CD4-positive, alpha-beta T cell treated with Interleukin-4 for 4 hours (primary cell): ENCODE measurements at regions not wholly inside any gene's neighbourhood (a gene's known extent, or its start where the extent isn't known, plus 50 kb on each side); places are given as distances from the start of the nearest gene placed in this dataset.
"Not testable (repeated sequence)": the region's sequence is repeated elsewhere in the genome, so short reads cannot be mapped to it uniquely, and the experiment has no call there.

Experiments
- DNase-seq: peaks from one replicate; pipeline ENCODE4 v3.0.0-alpha.2; 2020

DNA sequence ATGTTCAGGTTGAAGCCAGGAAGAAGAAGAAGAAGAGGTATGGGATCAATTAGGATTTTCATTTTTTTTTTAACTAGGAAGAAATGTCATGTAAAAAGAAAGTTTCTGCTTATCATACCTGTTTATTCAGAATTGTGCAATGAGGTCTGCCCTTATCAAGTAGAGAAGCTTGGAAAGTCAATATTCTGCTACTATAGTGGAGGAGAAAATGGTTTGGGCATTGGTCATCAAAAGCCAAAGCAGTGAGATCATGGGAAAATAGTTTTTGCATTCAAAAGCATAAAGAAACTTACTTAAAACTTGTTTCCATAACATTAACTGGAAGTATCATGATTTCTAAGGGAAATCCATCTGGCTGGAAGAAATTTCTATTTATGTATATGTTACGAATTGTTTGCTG lies 1239.2 kb downstream of the NSUN3 start:
- no peak for DNase-seq

DNA sequence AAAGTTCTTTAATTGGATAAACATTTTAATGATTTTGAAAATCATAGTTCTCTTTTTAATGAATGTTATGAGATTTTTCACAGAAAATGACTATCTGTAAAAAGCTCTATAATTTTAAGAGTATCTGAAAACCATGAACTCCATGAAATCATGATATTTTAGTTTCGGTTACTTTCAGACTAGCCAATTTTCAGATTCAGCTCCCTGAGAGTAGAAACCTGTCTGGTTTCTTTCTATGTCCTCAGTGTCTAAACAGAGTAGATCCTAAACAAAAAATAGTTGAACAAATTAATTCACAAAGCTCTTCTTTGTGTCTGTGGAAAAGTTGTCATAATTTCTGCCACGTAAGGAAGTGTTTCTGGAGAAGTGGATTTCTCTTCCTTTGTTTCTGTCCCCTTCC lies 1247.7 kb downstream of the NSUN3 start:
- no peak for DNase-seq

DNA sequence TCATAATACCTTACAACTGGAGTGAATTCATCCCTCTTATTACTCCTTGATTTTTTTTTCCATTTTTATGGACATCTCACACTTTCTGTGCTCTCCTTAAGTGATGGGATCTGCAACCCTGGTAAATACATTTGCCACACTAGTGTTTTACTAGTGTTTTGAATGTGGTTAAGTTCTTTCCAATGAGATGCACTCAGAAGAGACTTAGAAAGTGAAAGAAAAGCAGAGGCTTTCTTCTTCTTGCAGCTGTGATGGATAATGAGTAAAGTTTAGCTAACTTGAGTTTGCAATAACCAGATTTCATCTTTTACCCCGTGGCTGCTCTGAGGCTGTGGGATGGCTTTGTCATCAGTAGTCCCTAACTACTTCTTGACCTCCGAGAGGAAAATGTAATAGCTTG lies 1248.4 kb downstream of the NSUN3 start:
- no peak for DNase-seq

DNA sequence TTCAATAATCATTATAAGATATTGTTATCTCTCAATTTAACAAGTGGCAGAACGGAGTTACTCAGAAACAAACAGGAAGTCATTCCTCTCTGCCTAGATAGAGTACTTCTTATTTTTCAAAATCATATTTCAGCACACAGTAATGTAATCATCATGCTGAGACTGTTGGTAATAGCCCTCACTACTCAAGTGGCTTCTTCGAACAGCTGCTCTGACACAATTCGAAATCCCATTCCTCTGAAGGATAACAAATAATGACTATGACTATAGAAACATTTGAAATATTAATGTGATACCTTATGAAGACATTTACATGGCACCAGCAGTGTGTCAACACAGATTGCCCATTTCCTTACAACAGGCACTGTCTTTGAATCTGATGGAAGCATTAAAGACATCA lies 1249.8 kb downstream of the NSUN3 start:
- DNase-seq = no peak

DNA sequence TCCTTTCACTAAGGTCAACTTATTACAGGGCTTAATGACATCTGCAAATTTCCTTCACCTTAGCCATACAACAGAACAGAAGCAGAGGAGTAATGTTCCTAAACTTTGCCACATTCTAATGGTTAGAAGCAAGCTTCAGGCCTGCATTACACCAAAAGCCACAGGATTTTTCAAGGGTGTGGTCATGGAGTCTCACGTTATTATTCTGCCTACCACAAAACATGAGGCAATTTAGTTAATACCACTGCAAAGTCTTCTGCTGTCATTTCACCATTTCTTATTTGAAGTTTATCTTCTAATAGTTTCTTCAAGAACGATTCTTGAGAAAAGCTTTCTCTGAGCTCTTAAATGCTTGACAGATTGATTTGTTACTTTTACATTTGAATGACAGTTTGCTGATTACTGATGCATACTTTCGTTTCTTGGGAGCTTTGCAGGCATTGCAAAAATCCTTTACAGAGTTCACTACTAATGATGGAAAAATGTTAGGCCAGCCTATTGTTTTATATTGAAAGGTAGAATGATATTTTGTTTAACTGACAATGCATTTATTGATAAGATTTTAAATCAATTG lies 1257.1 kb downstream of the NSUN3 start:
- no peak for DNase-seq

DNA sequence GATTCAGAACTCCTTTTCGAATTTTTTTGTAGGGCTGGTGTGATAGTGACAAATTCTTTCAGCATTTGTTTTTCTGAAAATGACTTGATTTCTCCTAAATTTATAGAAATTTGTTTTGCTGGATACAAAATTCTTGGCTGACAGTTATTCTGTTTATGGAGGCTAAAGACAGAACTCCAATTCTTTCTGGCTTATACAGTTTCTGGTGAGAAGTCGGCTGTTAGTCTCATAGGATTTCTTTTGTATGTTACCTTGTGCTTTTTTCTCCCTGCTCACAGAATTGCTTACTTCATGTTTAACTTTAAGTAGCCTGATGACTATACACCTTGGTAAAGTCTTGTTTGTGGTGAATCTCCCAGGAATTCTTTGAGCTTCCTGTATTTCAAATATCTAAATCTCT lies 1264.6 kb downstream of the NSUN3 start:
- DNase-seq = no peak

DNA sequence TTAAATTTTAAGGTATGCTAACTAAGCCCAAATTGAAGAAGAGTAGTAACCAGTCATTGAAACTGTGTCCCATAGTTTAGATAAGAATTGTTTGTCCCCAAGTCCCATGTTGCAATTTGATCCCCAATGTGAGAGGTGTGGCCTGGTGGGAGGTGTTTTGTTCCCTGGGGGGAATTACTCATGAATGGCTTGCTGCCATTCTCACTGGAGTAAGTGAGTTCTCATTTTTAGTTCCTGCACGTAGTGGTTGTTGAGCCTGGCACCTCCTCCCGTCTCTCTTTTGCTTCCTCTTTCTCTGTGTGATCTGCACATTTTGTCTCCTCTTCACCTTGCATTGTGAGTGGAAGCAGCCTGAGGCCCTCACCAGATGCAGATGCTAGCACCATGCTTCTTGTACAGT lies 1271.0 kb downstream of the NSUN3 start:
- no peak for DNase-seq

DNA sequence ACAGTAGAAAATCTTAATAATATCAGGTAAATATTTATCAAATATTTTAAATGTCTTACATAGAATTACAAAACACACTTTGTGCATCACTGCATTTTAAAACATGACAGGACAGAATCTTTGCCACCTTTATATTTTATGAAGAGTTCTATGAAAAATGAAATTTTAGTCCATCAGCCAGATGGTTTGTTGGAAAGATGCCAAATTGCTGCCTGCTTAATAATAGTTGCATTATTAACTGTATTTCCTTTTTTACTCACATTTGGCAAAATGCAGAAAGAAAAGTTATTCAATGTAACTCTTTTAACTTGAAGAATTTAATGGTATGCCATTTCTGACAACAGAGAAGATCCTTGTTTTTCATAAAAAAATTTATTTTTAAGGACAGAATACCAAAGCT lies 1271.6 kb downstream of the NSUN3 start:
- DNase-seq = no peak

DNA sequence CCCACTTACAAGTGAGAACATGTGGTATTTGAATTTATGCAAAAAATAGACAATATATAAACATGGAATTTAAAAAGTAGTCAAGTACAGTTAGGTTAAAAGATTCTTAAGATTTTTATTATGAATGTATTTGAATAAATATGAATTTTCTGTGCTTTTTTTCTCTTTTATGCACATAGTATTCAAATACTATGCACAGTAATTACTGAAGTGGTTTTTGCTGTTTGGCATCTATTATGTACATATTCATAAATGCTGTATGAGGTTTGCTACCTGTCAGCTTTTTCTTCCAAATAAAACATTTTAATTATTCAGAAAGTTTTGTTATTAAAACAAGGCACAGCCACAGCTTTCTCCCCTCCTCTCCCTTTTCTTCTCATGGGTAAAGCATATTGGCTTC lies 1272.7 kb downstream of the NSUN3 start:
- DNase-seq = no peak

DNA sequence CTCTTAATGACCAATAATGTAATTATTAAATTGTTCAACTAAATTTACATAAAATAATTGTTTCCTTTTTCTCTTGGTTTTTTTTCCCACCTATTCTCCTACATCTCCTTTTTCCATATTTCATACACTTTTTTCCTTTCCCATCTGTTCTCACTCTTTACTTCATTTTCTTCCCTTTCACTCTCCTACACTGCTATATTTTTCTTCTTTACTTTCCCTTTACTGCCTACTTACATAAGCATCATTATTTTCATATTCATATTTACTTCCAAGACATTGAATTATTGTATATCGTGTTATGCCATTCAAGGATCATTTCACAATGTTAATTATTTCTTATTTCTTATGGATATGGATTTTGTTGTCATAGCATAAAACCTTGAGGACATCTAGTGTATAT lies 1275.6 kb downstream of the NSUN3 start:
- DNase-seq = no peak

DNA sequence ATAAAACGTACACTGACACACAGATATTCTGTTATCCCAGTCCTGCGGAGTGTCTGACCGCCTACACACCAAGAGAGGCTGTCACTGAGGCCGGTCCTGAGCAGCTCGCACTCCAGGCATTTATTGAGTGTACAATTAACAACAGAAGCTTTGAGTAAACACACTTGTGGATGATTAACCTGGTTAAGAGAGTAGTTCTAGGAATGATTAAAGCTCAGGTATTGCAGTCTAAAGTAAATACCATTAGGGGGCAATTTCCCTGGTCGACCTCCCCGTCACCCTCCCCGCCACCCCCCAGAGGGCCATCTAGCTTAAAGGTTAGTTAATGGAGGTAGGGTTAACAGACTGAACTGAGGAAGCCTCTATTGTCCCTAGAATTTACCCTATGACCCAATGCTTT lies 1278.5 kb downstream of the NSUN3 start:
- DNase-seq = no peak

DNA sequence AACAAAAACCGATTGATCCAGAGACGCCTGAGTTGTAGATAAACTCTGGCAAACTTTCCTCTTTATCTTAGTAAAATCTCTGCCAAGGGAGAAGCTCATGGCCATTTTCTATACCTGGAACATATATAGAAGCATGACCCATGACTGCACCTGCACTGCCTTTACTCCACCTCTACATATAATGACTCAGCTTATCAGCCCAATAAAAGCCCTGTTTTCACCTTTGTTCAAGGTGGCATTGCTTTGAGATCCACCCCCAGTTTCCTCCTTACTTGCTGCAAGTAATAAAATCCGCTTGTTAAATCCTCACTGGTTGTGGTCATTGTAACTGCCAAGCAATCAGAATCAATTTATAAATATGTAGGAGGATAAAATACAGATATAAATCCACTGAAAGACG lies 1280.4 kb downstream of the NSUN3 start:
- no peak for DNase-seq

DNA sequence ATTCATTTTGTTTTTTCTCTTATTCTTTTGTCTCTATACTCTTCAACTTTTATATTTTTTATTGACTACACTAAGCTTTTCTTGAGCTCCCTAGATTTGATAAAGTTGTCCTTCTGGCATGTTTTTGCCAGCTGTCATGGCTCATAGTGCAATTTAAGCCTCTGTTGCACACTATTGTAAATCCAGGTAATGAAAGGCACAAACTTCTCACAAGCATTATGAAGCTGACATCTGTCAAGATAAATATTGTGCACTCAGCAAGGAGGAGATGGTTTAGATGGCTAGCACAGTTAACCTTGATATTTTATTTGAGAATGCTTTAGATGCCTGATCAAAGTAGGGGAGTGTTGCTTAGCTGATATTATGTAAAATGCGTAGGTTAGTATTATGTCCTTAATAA lies 1280.9 kb downstream of the NSUN3 start:
- no peak for DNase-seq

DNA sequence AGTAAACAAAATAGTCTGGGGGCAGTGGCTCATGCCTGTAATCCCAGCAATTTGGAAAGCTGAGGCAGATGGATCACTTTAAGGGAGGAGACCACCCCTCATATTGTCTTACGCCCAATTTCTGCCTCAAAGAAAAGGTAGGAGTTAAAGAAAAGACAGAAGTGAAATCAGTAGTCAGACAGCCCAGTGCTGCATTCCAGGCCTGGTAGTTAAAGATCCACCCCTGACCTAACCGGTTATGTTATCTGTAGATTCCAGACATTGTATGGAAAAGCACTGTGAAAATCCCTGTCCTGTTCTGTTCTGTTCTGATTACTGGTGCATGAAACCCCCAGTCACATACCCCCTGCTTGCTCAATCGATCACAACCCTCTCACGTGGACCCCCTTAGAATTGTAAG lies 1285.1 kb downstream of the NSUN3 start:
- not testable (repeated sequence) for DNase-seq

DNA sequence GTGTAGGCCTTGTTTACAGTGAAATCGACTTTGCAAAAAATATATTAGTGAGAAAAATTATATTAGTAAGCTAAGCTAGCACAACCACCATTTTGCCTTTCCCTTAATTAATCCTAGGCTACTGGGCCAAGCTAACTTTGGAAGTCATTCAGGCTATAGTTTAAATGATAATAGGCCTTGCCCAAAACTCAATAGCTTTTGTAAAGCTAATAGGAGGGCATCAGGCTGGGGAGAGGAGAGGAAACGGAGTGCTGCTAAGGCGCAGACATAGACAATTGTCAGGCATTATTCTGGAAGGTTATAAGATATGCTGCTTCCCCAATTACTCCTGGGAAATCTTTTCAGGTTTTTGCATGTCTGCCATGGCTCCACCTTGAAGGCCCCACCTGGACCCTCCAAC lies 1286.0 kb downstream of the NSUN3 start:
- no peak for DNase-seq

DNA sequence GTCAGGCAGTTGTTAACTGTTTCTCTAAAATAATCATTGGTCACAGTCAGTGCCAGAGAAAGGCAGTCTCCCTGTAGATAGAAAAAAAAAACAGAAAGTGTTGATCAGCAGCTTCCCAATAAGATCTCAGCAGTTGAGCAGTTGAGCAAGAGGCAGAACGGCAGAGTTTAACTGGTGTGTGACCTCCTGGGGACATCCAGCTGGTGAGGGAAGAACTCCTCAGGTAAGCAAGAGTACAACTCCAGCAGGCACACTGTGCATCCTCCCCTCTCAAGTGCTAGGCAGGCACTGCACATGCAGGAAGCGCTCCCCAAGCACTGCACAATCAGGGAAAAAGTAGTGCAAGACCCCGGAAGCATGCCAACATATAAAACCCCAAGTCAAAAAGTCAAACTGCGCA lies 1287.2 kb downstream of the NSUN3 start:
- no peak for DNase-seq

DNA sequence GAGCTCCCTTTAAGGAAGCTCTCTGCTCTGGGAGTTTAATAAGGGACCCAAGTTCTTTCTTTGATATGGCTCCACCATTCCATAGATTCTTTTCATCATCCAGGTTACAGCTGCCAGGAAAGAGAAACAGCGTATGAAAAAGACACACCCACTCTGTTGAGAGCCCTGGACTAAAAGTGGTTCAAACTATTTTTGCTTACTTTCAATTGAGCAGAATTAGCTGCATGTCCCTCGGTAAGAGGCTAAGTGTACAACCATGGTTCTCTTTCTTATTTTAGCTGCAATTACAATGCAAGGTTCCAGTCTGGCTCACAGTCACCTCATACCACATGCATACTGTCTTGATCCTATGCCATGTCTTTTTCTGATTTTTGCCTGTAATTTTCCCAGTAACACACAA lies 1288.3 kb downstream of the NSUN3 start:
- no peak for DNase-seq

DNA sequence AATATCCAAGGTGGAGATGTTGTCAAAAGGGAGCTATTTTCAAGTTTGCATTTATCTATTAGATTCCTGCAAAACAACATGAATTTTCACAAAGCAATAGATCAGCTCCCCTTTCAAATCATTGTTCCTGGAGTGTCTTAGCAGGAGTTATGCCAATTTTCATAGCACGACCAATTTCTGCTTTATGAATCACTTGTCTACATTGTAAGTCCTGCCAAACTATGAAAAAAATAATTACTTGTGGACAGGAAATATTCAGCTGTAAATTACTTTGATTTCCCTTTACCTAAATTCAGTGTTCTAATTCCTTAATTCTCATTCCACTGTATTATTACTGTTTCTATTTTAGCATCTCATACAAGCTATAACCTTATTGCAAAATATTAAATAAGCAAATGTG lies 1289.6 kb downstream of the NSUN3 start:
- no peak for DNase-seq

DNA sequence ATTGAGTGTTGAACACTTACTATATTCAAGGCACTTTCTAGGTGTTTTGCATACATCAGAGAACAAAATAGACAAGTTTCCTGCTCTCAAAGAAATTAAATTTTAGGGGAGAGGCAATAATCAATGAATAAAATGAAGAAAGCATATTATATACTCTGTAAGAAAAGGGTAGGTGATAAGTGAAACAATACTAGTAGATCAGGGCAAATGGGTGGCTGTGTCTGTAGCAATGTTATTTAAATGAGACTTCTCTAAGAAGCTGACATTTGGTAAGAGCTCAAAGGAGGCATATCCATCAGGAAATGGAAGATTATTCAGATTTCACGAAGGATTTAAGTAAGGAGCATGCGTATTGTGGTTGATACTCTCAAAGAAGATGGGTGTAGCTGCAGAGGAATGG lies 1291.6 kb downstream of the NSUN3 start:
- DNase-seq = no peak

DNA sequence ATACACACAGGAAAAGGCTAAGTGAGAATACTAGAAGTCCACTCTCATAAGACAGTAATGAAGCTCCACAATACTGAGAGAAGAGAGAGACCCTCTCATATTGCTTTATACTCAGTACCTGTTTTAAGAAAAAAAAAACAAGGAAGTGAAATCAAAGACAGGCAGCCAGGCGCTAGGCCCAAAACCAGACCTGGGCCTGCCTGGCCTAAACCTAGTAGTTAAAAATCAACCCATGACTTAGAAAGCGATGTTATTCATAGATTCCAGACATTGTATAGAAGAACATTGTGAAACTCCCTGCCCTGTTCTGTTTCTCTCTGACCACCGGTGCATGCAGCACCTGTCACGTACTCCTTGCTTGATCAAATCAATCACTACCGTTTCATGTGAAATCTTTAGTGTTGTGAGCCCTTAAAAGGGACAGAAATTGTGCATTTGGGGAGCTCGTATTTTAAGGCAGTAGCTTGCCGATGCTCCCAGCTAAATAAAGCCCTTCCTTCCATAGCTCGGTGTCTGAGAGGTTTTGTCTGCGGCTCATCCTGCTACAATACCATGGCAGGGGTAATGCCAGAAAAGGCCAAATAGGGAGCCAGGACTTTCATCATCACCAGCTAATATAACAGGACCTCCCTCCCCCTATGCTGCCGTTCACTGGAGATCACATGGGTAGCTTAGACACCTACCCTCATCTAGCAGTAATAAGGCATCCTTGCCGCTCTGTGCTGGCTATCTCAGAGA lies 1294.1 kb downstream of the NSUN3 start:
- DNase-seq = no peak

DNA sequence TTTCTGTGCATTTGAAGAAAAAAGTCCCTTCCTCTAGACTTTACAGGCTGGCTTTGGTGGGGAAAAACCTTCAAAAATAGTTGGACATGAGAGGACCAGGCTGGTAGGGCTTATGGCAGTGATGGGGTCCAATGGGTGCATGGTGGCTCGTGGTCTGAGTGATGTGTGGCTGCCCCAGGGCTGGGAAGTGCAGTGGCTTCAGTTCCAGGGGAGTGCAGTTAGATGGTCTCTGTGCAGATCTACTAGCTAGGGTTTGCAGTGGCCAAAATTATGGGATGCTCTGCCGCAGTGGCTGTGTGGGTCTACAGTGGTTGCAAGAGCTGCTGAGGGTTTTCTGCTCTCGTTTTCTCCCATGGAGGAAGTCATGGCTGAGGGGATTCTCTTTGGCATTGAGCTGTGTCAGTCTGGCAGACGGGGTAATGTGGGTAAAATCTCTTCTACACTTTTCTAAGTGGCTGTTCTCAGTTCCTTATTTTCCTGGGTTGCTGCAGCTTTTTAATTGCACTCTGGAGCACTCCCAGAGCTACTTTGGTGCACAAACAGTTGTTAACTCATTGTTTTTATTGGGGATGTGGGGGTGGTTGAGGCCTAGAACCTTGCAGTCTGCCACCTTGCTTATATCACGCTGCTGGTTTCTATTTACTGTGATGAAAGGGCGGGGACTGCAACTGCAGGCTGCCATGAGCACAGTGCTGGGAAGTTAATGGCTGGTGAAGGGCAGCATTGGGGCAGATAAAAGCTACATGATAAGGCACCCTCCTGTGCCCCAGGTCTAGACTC lies 1324.6 kb downstream of the NSUN3 start:
- DNase-seq = no peak

DNA sequence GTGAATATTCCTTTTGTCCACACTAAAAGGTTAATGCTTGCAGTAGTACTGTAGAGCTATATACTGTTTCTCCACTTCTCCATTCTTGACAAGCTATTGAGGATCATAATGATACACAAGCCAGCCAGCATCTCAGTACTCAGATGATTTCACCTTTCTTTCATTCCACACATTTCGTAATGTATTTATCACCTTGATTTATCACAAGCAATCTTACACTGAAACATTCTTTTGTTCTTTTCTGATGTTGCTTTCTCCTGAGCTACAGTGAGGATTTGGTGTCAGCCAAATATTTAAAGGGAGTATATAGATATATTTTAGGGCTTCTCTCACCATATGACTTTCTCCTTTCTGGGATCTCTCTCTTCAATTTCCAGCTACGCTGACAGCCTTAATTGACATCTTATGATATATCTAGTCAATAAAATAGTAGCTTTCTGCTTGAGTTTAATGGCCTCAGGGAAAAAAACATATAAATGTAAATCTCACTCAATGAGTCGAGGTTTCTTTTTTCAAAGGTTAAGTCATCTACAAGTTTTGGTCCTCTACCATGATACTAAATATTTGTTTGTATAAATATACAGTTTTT lies 1327.0 kb downstream of the NSUN3 start:
- no peak for DNase-seq

DNA sequence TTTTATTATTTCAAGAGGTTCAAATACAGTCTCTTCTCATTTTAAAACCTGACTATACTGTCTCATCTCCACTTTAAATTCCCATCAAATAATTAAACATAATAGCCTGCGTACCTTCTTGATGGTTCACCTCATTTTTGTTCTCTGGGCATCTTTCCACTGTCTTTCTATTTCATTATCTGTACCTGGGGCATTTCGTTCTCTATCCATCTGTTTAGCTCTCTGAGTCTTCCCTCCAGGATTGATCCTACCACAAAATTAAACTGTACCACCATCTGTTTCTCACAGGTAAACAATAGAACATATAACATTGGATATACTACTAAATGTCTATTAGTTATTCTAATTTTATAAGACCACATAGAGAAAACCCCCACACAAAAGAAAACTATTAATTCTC lies 1331.4 kb downstream of the NSUN3 start:
- no peak for DNase-seq

DNA sequence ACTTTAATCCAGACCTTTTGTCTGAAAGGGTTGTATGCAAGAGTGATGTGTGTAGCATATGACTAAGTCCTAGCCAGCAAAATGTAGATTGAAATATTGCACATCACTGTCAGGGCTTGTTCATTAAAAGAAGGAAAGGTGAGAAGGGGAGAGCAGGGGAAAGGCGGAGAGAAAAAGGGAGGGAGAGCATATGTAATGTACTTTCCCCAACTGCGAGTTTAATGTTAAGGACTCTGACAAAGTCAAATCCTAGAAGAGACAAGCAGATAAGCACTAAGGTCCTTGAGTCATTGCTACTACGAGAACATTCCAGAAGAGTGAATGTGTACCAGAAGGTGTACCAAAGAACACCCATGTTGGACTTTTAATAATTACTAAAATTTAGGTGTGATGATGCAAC lies 1336.7 kb downstream of the NSUN3 start:
- no peak for DNase-seq
